HG02642 (cell line): ENCODE measurements at regions not wholly inside any gene's neighbourhood (a gene's known extent, or its start where the extent isn't known, plus 50 kb on each side); places are given as distances from the start of the nearest gene placed in this dataset.

ENCODE experiments used
- ATAC-seq: cut with Tn5 transposase; IDR thresholded peaks from one replicate; pipeline ENCODE4 v1.9.1; 2021; ENCODE audit warnings: mild to moderate bottlenecking; ENCODE audit not compliant: unreplicated experiment, poor library complexity

- no peak for ATAC-seq
Measured at GRCh38 chr1:219020386-219020785, 153.3 kb upstream of the LYPLAL1 start.

- ATAC-seq: no peak
Measured at GRCh38 chr1:219020846-219021245, 152.8 kb upstream of the LYPLAL1 start.

GRCh38 chr1:219027146-219027673 is 146.5 kb upstream of the LYPLAL1 start:
- no peak for ATAC-seq

- no peak for ATAC-seq
Measured at GRCh38 chr1:219031809-219032208, 141.9 kb upstream of the LYPLAL1 start.

GRCh38 chr1:219038398-219038797 is 135.3 kb upstream of the LYPLAL1 start:
- no peak for ATAC-seq

GRCh38 chr1:219039017-219039681 is 134.5 kb upstream of the LYPLAL1 start:
- no peak for ATAC-seq

GRCh38 chr1:219039682-219040154 is 134.0 kb upstream of the LYPLAL1 start:
- no peak for ATAC-seq

GRCh38 chr1:219040291-219040690 is 133.4 kb upstream of the LYPLAL1 start:
- ATAC-seq: no peak

GRCh38 chr1:219041141-219041540 is 132.5 kb upstream of the LYPLAL1 start:
- no peak for ATAC-seq

GRCh38 chr1:219041818-219042217 is 131.9 kb upstream of the LYPLAL1 start:
- ATAC-seq: no peak

- ATAC-seq: no peak
Measured at GRCh38 chr1:219042769-219043168, 130.9 kb upstream of the LYPLAL1 start.

- no peak for ATAC-seq
Measured at GRCh38 chr1:219045246-219045645, 128.4 kb upstream of the LYPLAL1 start.

GRCh38 chr1:219049501-219049900 is 124.2 kb upstream of the LYPLAL1 start:
- no peak for ATAC-seq

- no peak for ATAC-seq
Measured at GRCh38 chr1:219050086-219050821, 123.4 kb upstream of the LYPLAL1 start.

- no peak for ATAC-seq
Measured at GRCh38 chr1:219050822-219051125, 122.9 kb upstream of the LYPLAL1 start.

GRCh38 chr1:219051547-219051946 is 122.1 kb upstream of the LYPLAL1 start:
- no peak for ATAC-seq

GRCh38 chr1:219058891-219059820 is 114.5 kb upstream of the LYPLAL1 start:
- no peak for ATAC-seq

GRCh38 chr1:219060798-219061197 is 112.9 kb upstream of the LYPLAL1 start:
- ATAC-seq: no peak

- ATAC-seq: no peak
Measured at GRCh38 chr1:219062161-219062560, 111.5 kb upstream of the LYPLAL1 start.

- ATAC-seq: no peak
Measured at GRCh38 chr1:219066098-219066497, 107.6 kb upstream of the LYPLAL1 start.
